Activated CD4-positive, alpha-beta T cell treated with anti-CD3 and anti-CD28 coated beads, Interleukin-2, amount 50 U/mL, for 24 hours (primary cell): ENCODE measurements at regions not wholly inside any gene's neighbourhood (a gene's known extent, or its start where the extent isn't known, plus 50 kb on each side); places are given as distances from the start of the nearest gene placed in this dataset.

Source experiments
- DNase-seq, 2 donors: peaks; one replicate each; pipeline ENCODE4 v3.0.0-alpha.2; 2020; ENCODE audit warnings: low read depth in 1 of 2, low spot score in 1 of 2

GRCh38 chr2:193712912-193713311 lies 1518.2 kb upstream of the TMEFF2 start:
- no peak for DNase-seq

GRCh38 chr2:193703411-193703810 lies 1508.7 kb upstream of the TMEFF2 start:
- no peak for DNase-seq

GRCh38 chr2:193701484-193701883 lies 1506.8 kb upstream of the TMEFF2 start:
- DNase-seq: no peak

GRCh38 chr2:193695367-193695766 lies 1500.6 kb upstream of the TMEFF2 start:
- no peak for DNase-seq

GRCh38 chr2:193693758-193694157 lies 1499.0 kb upstream of the TMEFF2 start:
- DNase-seq: no peak

- DNase-seq: no peak
Measured at GRCh38 chr2:193690572-193690971, 1495.8 kb upstream of the TMEFF2 start.

GRCh38 chr2:193687195-193687594 lies 1492.5 kb upstream of the TMEFF2 start:
- DNase-seq: no peak

- no peak for DNase-seq
Measured at GRCh38 chr2:193679847-193680246, 1485.1 kb upstream of the TMEFF2 start.

- no peak for DNase-seq
Measured at GRCh38 chr2:193670478-193670877, 1475.7 kb upstream of the TMEFF2 start.

GRCh38 chr2:193668557-193669323 lies 1474.0 kb upstream of the TMEFF2 start:
- DNase-seq: no peak

GRCh38 chr2:193627927-193628272 lies 1433.2 kb upstream of the TMEFF2 start:
- DNase-seq: no peak

- no peak for DNase-seq
Measured at GRCh38 chr2:193627187-193627926, 1432.6 kb upstream of the TMEFF2 start.

GRCh38 chr2:193608451-193608850 lies 1413.7 kb upstream of the TMEFF2 start:
- DNase-seq: no peak

- no peak for DNase-seq
Measured at GRCh38 chr2:193590831-193591230, 1396.1 kb upstream of the TMEFF2 start.

GRCh38 chr2:193584522-193584938 lies 1389.8 kb upstream of the TMEFF2 start:
- no peak for DNase-seq

GRCh38 chr2:193583638-193584400 lies 1389.1 kb upstream of the TMEFF2 start:
- DNase-seq: no peak

- DNase-seq: no peak
Measured at GRCh38 chr2:193581807-193582206, 1387.1 kb upstream of the TMEFF2 start.

- no peak for DNase-seq
Measured at GRCh38 chr2:193580176-193580950, 1385.6 kb upstream of the TMEFF2 start.

GRCh38 chr2:193566886-193567285 lies 1372.2 kb upstream of the TMEFF2 start:
- DNase-seq: no peak

- DNase-seq: no peak
Measured at GRCh38 chr2:193566276-193566675, 1371.5 kb upstream of the TMEFF2 start.

- no peak for DNase-seq
Measured at GRCh38 chr2:193562031-193562430, 1367.3 kb upstream of the TMEFF2 start.
